ENCODE measurements at regions not wholly inside any gene's neighbourhood (a gene's known extent, or its start where the extent isn't known, plus 50 kb on each side); places are given as distances from the start of the nearest gene placed in this dataset.

- Histone ChIP-seq H3K9ac (ENCODE audit: control insufficient read depth, insufficient read depth, low read length) (no peak overlapping the region), H3K9me3 (replicated peaks; ENCODE audit: control insufficient read depth, insufficient read depth, low read length) (no peaks in the 10 kb centered on the region), H3K27me3 (replicated peaks in 1 of 2; ENCODE audit: control insufficient read depth in 2 of 2, insufficient read depth in 2 of 2, low read length in 1 of 2) (no peaks in the 10 kb centered on the region), H3K4me3 (no peak overlapping the region), H4K20me1 (ENCODE audit: control insufficient read depth, insufficient read depth) (no peaks in the 10 kb centered on the region), H3K79me2 (ENCODE audit: control insufficient read depth, insufficient read depth, low read length) (no peaks in the 10 kb centered on the region), H3K4me2 (ENCODE audit: control insufficient read depth, insufficient read depth) (no peak overlapping the region), H3K27ac (ENCODE audit: control insufficient read depth, insufficient read depth) (no peak overlapping the region), H3K36me3 (ENCODE audit: control insufficient read depth in 2 of 2, insufficient read depth in 2 of 2, low read length in 1 of 2) (no peaks in the 10 kb centered on the region), H2AFZ (ENCODE audit: control insufficient read depth, low read depth, low read length) (no peak overlapping the region), H3K4me1 (ENCODE audit: control insufficient read depth, insufficient read depth, low read length) (no peaks in the 10 kb centered on the region)
- in situ Hi-C loops (cut with MboI) = no loop called here
- ChIA-PET SMC1A (ENCODE audit: uncharacterized antibody, unreplicated experiment) (no interaction called here), POLR2A (no interaction called here), CTCF (no interaction called here), RAD21 (ENCODE audit: unreplicated experiment) (no interaction called here)
- DNase-seq (ENCODE audit: low read depth, low spot score) = no peak
- intact Hi-C loops (cut with micrococcal nuclease; ENCODE audit: unreplicated experiment) = no loop called here
- peak; percentile 53 for ATAC-seq
- TF ChIP-seq SMAD1 (IDR thresholded peaks at IDR 0.05; ENCODE audit: low read depth, partially characterized antibody) (no peak), ATF2 (IDR thresholded peaks at IDR 0.05; ENCODE audit: low read length) (no peak), MYB (IDR thresholded peaks at IDR 0.05; ENCODE audit: borderline replicate concordance, low read depth, low read length) (no peak), BRCA1 (IDR thresholded peaks at IDR 0.05; ENCODE audit: low read depth, low read length) (no peak), STAT1 (conservative IDR thresholded peaks at IDR 0.05) (no peak), FOXM1 (IDR thresholded peaks at IDR 0.05; ENCODE audit: low read depth, low read length) (no peak), KDM1A (IDR thresholded peaks at IDR 0.05; ENCODE audit: borderline replicate concordance) (no peak), POLR2AphosphoS5 (IDR thresholded peaks at IDR 0.05; ENCODE audit: low read length) (no peak), ZZZ3 (IDR thresholded peaks at IDR 0.05; ENCODE audit: control insufficient read depth, insufficient read length, low read depth) (no peak)
- no peak for FAIRE-seq
- no TSS peak for BruUV-seq (replicated peaks)
Observed at GRCh38 chr13:63944911-63945310, 2529.3 kb upstream of the PCDH20 start.

DNA sequence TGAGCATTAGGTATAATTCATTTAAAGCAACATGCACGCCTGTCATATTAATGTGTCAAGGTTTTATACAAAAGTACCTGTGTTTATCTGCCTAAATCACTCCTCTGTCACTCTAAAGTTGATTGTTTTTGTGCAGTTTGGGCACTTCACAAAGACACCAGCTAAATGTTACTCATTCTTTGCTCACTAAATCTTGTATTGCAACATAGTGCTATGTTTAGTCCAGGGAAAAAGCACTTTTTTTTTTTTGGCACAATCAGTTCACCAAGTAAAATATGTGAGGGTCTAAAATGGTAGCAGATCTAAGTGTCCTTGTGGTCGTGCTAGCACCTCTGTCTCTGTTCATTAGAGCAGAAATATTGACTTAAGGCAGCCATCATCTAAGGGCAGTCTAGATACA is 2526.7 kb upstream of the PCDH20 start:
- no peak overlapping the region for H3K9ac ChIP-seq (ENCODE audit: control insufficient read depth, insufficient read depth, low read length)
- H3K36me3 ChIP-seq (ENCODE audit: control insufficient read depth in 2 of 2, insufficient read depth in 2 of 2, low read length in 1 of 2) = no peaks in the 10 kb centered on the region
- ChIA-PET RAD21 (ENCODE audit: unreplicated experiment) (no interaction called here), CTCF (no interaction called here), SMC1A (ENCODE audit: uncharacterized antibody, unreplicated experiment) (no interaction called here), POLR2A (no interaction called here)
- no peaks in the 10 kb centered on the region for H4K20me1 ChIP-seq (ENCODE audit: control insufficient read depth, insufficient read depth)
- ATAC-seq (no peak; the same call in 2 of the 3 replicates), FAIRE-seq (no peak), DNase-seq (ENCODE audit: low read depth, low spot score) (no peak)
- no peak overlapping the region for H2AFZ ChIP-seq (ENCODE audit: control insufficient read depth, low read depth, low read length)
- H3K4me3 ChIP-seq = no peak overlapping the region
- no peaks in the 10 kb centered on the region for H3K79me2 ChIP-seq (ENCODE audit: control insufficient read depth, insufficient read depth, low read length)
- WGBS (ENCODE audit: insufficient coverage, insufficient replicate concordance, low lambda C conversion rate, missing lambda C conversion rate) = 3% methylated on average over 2 of the region's 2 CpGs
- no peak overlapping the region for H3K4me2 ChIP-seq (ENCODE audit: control insufficient read depth, insufficient read depth)
- H3K4me1 ChIP-seq (ENCODE audit: control insufficient read depth, insufficient read depth, low read length) = no peaks in the 10 kb centered on the region
- in situ Hi-C loops (cut with MboI) (no loop called here), intact Hi-C loops (cut with micrococcal nuclease; ENCODE audit: unreplicated experiment) (no loop called here)
- H3K27ac ChIP-seq (ENCODE audit: control insufficient read depth, insufficient read depth) = no peak overlapping the region
- H3K27me3 ChIP-seq (replicated peaks in 1 of 2; ENCODE audit: control insufficient read depth in 2 of 2, insufficient read depth in 2 of 2, low read length in 1 of 2) = no peaks in the 10 kb centered on the region
- no peak for TF ChIP-seq STAT1 (conservative IDR thresholded peaks at IDR 0.05)
- TF ChIP-seq KLF5 (IDR thresholded peaks at IDR 0.05; ENCODE audit: partially characterized antibody) = no peak
- TF ChIP-seq MLLT1 (IDR thresholded peaks at IDR 0.05) = no peak
- no peak for TF ChIP-seq YBX1 (IDR thresholded peaks at IDR 0.05)
- no peak for TF ChIP-seq POU2F2 (IDR thresholded peaks at IDR 0.05; ENCODE audit: borderline replicate concordance, low read depth, low read length)
- TF ChIP-seq HCFC1 (IDR thresholded peaks at IDR 0.05; ENCODE audit: low read length) = no peak
- TF ChIP-seq, protein P1, sequence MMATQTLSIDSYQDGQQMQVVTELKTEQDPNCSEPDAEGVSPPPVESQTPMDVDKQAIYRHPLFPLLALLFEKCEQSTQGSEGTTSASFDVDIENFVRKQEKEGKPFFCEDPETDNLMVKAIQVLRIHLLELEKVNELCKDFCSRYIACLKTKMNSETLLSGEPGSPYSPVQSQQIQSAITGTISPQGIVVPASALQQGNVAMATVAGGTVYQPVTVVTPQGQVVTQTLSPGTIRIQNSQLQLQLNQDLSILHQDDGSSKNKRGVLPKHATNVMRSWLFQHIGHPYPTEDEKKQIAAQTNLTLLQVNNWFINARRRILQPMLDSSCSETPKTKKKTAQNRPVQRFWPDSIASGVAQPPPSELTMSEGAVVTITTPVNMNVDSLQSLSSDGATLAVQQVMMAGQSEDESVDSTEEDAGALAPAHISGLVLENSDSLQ (IDR thresholded peaks at IDR 0.05) = no peak
- TF ChIP-seq ZSCAN29 (IDR thresholded peaks at IDR 0.05) = no peak
- TF ChIP-seq BCL11A (IDR thresholded peaks at IDR 0.05; ENCODE audit: low read depth, low read length) = no peak
- no peak for TF ChIP-seq NFYB (IDR thresholded peaks at IDR 0.05; ENCODE audit: insufficient read depth, low read depth, low read length)
- no peak for TF ChIP-seq NBN (IDR thresholded peaks at IDR 0.05)
- H3K9me3 ChIP-seq (replicated peaks; ENCODE audit: control insufficient read depth, insufficient read depth, low read length) = no peaks in the 10 kb centered on the region
- BruUV-seq (replicated peaks) = no TSS peak
